AG08395 (cell line): ENCODE measurements at regions not wholly inside any gene's neighbourhood (a gene's known extent, or its start where the extent isn't known, plus 50 kb on each side); places are given as distances from the start of the nearest gene placed in this dataset.

Experiments
- DNase-seq: peaks from one replicate; pipeline ENCODE4 v3.0.0; 2012; ENCODE audit warnings: mixed read lengths, low spot score

- no peak for DNase-seq
These were observed 146.9 kb downstream of the KLF13 start for GRCh38 chr15:31473385-31474058.

GRCh38 chr15:31474059-31474868 lies 147.6 kb downstream of the KLF13 start:
- DNase-seq = no peak

GRCh38 chr15:31476236-31476810 lies 149.7 kb downstream of the KLF13 start:
- DNase-seq = no peak

- no peak for DNase-seq
These were observed 150.2 kb downstream of the KLF13 start for GRCh38 chr15:31476866-31477265.

GRCh38 chr15:31477301-31477700 lies 150.7 kb downstream of the KLF13 start:
- no peak for DNase-seq

- DNase-seq = no peak
These were observed 151.4 kb downstream of the KLF13 start for GRCh38 chr15:31477851-31478701.

GRCh38 chr15:31478702-31479221 lies 152.1 kb downstream of the KLF13 start:
- DNase-seq = no peak

- DNase-seq = no peak
These were observed 153.9 kb downstream of the KLF13 start for GRCh38 chr15:31480356-31481025.

GRCh38 chr15:31481142-31481541 lies 154.5 kb downstream of the KLF13 start:
- no peak for DNase-seq

- no peak for DNase-seq
These were observed 155.7 kb downstream of the KLF13 start for GRCh38 chr15:31482122-31482922.

- no peak for DNase-seq
These were observed 156.7 kb downstream of the KLF13 start for GRCh38 chr15:31483053-31483985.

GRCh38 chr15:31483986-31484951 lies 157.6 kb downstream of the KLF13 start:
- DNase-seq = no peak

- no peak for DNase-seq
These were observed 158.4 kb downstream of the KLF13 start for GRCh38 chr15:31484986-31485385.

GRCh38 chr15:31485431-31485830 lies 158.8 kb downstream of the KLF13 start:
- no peak for DNase-seq

- DNase-seq = no peak
These were observed 159.4 kb downstream of the KLF13 start for GRCh38 chr15:31485911-31486461.

- DNase-seq = no peak
These were observed 159.9 kb downstream of the KLF13 start for GRCh38 chr15:31486506-31486905.

GRCh38 chr15:31486906-31487695 lies 160.5 kb downstream of the KLF13 start:
- no peak for DNase-seq
